ENCODE measurements at regions not wholly inside any gene's neighbourhood (a gene's known extent, or its start where the extent isn't known, plus 50 kb on each side); places are given as distances from the start of the nearest gene placed in this dataset.

GRCh38 chr5:43917925-43918324 is 314.9 kb downstream of the NNT start:
- intact Hi-C loops (cut with DNase I) = no loop called here
- H3K36me3 ChIP-seq = no peaks in the 10 kb centered on the region
- no peaks in the 10 kb centered on the region for H3K27me3 ChIP-seq
- no peaks in the 10 kb centered on the region for H3K9me3 ChIP-seq
- ATAC-seq (no peak), DNase-seq (peak; percentile 35)
- no peak overlapping the region for H3K4me3 ChIP-seq
- H3K4me1 ChIP-seq = no peaks in the 10 kb centered on the region
- TF ChIP-seq CTCF (IDR thresholded peaks at IDR 0.05) = no peak
- no peak overlapping the region for H3K27ac ChIP-seq

GRCh38 chr5:43903129-43903528 is 300.1 kb downstream of the NNT start:
- no peak overlapping the region for H3K27ac ChIP-seq
- no peak for TF ChIP-seq CTCF (IDR thresholded peaks at IDR 0.05)
- intact Hi-C loops (cut with DNase I) = no loop called here

GRCh38 chr5:43900974-43901373 is 298.0 kb downstream of the NNT start:
- Histone ChIP-seq H3K4me3 (no peak overlapping the region), H3K36me3 (no peaks in the 10 kb centered on the region), H3K4me1 (no peaks in the 10 kb centered on the region), H3K9me3 (no peaks in the 10 kb centered on the region), H3K27ac (no peak overlapping the region), H3K27me3 (no peaks in the 10 kb centered on the region)
- ATAC-seq = no peak
- no peak for TF ChIP-seq CTCF (IDR thresholded peaks at IDR 0.05)
- intact Hi-C loops (cut with DNase I) = no loop called here
- DNase-seq = no peak

More at GRCh38 chr5:43903129-43903528, 300.1 kb downstream of the NNT start:
- no peak for DNase-seq
- no peak for ATAC-seq
- H3K9me3 ChIP-seq = no peaks in the 10 kb centered on the region
- no peaks in the 10 kb centered on the region for H3K4me1 ChIP-seq
- H3K4me3 ChIP-seq = no peak overlapping the region
- no peaks in the 10 kb centered on the region for H3K27me3 ChIP-seq
- H3K36me3 ChIP-seq = no peaks in the 10 kb centered on the region

- DNase-seq (no peak), ATAC-seq (no peak)
- Histone ChIP-seq H3K27ac (no peak overlapping the region), H3K27me3 (no peaks in the 10 kb centered on the region), H3K9me3 (no peaks in the 10 kb centered on the region), H3K4me3 (no peak overlapping the region), H3K36me3 (no peaks in the 10 kb centered on the region), H3K4me1 (no peaks in the 10 kb centered on the region)
- TF ChIP-seq CTCF (IDR thresholded peaks at IDR 0.05) = no peak
- intact Hi-C loops (cut with DNase I) = no loop called here
These were observed 292.9 kb downstream of the NNT start for GRCh38 chr5:43895876-43896275.

GRCh38 chr5:43893951-43894684 is 291.1 kb downstream of the NNT start:
- ATAC-seq (no peak), DNase-seq (no peak)
- no peaks in the 10 kb centered on the region for H3K36me3 ChIP-seq
- no peak overlapping the region for H3K27ac ChIP-seq
- H3K4me3 ChIP-seq = no peak overlapping the region
- H3K9me3 ChIP-seq = no peaks in the 10 kb centered on the region
- no peaks in the 10 kb centered on the region for H3K4me1 ChIP-seq
- intact Hi-C loops (cut with DNase I) = no loop called here
- H3K27me3 ChIP-seq = no peaks in the 10 kb centered on the region
- no peak for TF ChIP-seq CTCF (IDR thresholded peaks at IDR 0.05)

- no peak overlapping the region for H3K27ac ChIP-seq
- no peaks in the 10 kb centered on the region for H3K27me3 ChIP-seq
- ATAC-seq (no peak), DNase-seq (no peak)
- H3K9me3 ChIP-seq = no peaks in the 10 kb centered on the region
- no peak for TF ChIP-seq CTCF (IDR thresholded peaks at IDR 0.05)
- intact Hi-C loops (cut with DNase I) = no loop called here
- no peaks in the 10 kb centered on the region for H3K36me3 ChIP-seq
- H3K4me3 ChIP-seq = no peak overlapping the region
- no peaks in the 10 kb centered on the region for H3K4me1 ChIP-seq
These were observed 288.1 kb downstream of the NNT start for GRCh38 chr5:43891112-43891511.

Data from upper lobe of right lung (tissue), 1 donor.